H9 (cell line): ENCODE measurements at regions not wholly inside any gene's neighbourhood (a gene's known extent, or its start where the extent isn't known, plus 50 kb on each side); places are given as distances from the start of the nearest gene placed in this dataset.

Experiments used
- DNase-seq: peaks from one replicate; pipeline ENCODE4 v3.0.0-alpha.2; 2017
- H2AFZ ChIP-seq: one replicate; pipeline ENCODE4 v1.6.1; 2013; ENCODE audit warnings: mild to moderate bottlenecking, low read length, control low read depth, moderate library complexity
- H2AK5ac ChIP-seq: 2 replicates; pipeline ENCODE4 v1.6.1; 2013; ENCODE audit warnings: low read length, control low read depth, mixed read lengths; ENCODE audit not compliant: insufficient read length
- H2BK120ac ChIP-seq: one replicate; pipeline ENCODE4 v1.6.1; 2013; ENCODE audit warnings: low read depth, mild to moderate bottlenecking, low read length, control low read depth, inconsistent platforms; ENCODE audit not compliant: poor library complexity, severe bottlenecking
- H2BK12ac ChIP-seq: 2 replicates; pipeline ENCODE4 v1.6.1; 2013; ENCODE audit warnings: low read length, control low read depth, mixed read lengths, low read depth; ENCODE audit not compliant: insufficient read length
- H2BK15ac ChIP-seq: 2 replicates; pipeline ENCODE4 v1.6.1; 2013; ENCODE audit warnings: low read depth, low read length, control low read depth
- H2BK20ac ChIP-seq: one replicate; pipeline ENCODE4 v1.6.1; 2013; ENCODE audit warnings: low read depth, mild to moderate bottlenecking, low read length, control low read depth, inconsistent platforms; ENCODE audit not compliant: poor library complexity, severe bottlenecking
- H2BK5ac ChIP-seq: 2 replicates; pipeline ENCODE4 v1.6.1; 2013; ENCODE audit warnings: low read length, control low read depth, mixed read lengths; ENCODE audit not compliant: insufficient read length
- H3K14ac ChIP-seq: 2 replicates; pipeline ENCODE4 v1.6.1; 2013; ENCODE audit warnings: low read length, control low read depth; ENCODE audit not compliant: insufficient read depth
- H3K18ac ChIP-seq: 2 replicates; pipeline ENCODE4 v1.6.1; 2013; ENCODE audit warnings: low read depth, mild to moderate bottlenecking, mixed read lengths, low read length, control low read depth; ENCODE audit not compliant: insufficient read length
- H3K23ac ChIP-seq: 2 replicates; pipeline ENCODE4 v1.6.1; 2013; ENCODE audit warnings: low read length, control low read depth, mixed read lengths, low read depth; ENCODE audit not compliant: insufficient read length
- H3K23me2 ChIP-seq: 2 replicates; pipeline ENCODE4 v1.6.1; 2013; ENCODE audit warnings: low read depth, mild to moderate bottlenecking, mixed read lengths, low read length, control low read depth; ENCODE audit not compliant: insufficient read length, poor library complexity, severe bottlenecking
- H3K27ac ChIP-seq: 2 replicates; pipeline ENCODE4 v1.5.1; 2013; ENCODE audit warnings: low read length, control low read depth, mixed read lengths, low read depth; ENCODE audit not compliant: insufficient read length
- H3K27me3 ChIP-seq: 2 replicates; pipeline ENCODE4 v1.6.1; 2013; ENCODE audit warnings: low read length, control low read depth, inconsistent platforms; ENCODE audit not compliant: insufficient read depth
- H3K4ac ChIP-seq: 2 replicates; pipeline ENCODE4 v1.6.1; 2013; ENCODE audit warnings: low read depth, mild to moderate bottlenecking, control low read depth, inconsistent platforms, low read length, moderate library complexity
- H3K4me1 ChIP-seq: 2 replicates; pipeline ENCODE4 v1.6.1; 2013; ENCODE audit warnings: low read length, control low read depth, inconsistent platforms; ENCODE audit not compliant: insufficient read depth
- H3K4me2 ChIP-seq: 2 replicates; pipeline ENCODE4 v1.6.1; 2013; ENCODE audit warnings: low read length, control low read depth, mixed read lengths; ENCODE audit not compliant: insufficient read length, insufficient read depth
- H3K56ac ChIP-seq: 2 replicates; pipeline ENCODE4 v1.6.1; 2013; ENCODE audit warnings: low read depth, mild to moderate bottlenecking, mixed read lengths, low read length, control low read depth; ENCODE audit not compliant: insufficient read length
- H3K79me1 ChIP-seq: 2 replicates; pipeline ENCODE4 v1.6.1; 2013; ENCODE audit warnings: low read depth, mild to moderate bottlenecking, moderate library complexity, low read length, control low read depth, inconsistent platforms; ENCODE audit not compliant: insufficient read depth, poor library complexity, severe bottlenecking
- H3K79me2 ChIP-seq: 2 replicates; pipeline ENCODE4 v1.6.1; 2013; ENCODE audit warnings: low read length, control low read depth, inconsistent platforms; ENCODE audit not compliant: insufficient read depth
- H3K9ac ChIP-seq: 2 replicates; pipeline ENCODE4 v1.6.1; 2013; ENCODE audit warnings: low read length, control low read depth, mixed read lengths; ENCODE audit not compliant: insufficient read length; ENCODE audit errors: extremely low read depth
- H3K9me3 ChIP-seq: one replicate; pipeline ENCODE4 v1.6.1; 2013; ENCODE audit warnings: low read depth, low read length, inconsistent platforms; ENCODE audit not compliant: control insufficient read depth
- H3T11ph ChIP-seq: one replicate; pipeline ENCODE4 v1.6.1; 2013; ENCODE audit warnings: mild to moderate bottlenecking, low read length, control low read depth, inconsistent platforms
- H4K20me1 ChIP-seq: one replicate; pipeline ENCODE4 v1.6.1; 2013; ENCODE audit not compliant: control insufficient read depth, insufficient read length, insufficient read depth
- H4K5ac ChIP-seq: 2 replicates; pipeline ENCODE4 v1.6.1; 2013; ENCODE audit warnings: low read depth, mild to moderate bottlenecking, mixed read lengths, low read length, control low read depth; ENCODE audit not compliant: insufficient read length
- H4K8ac ChIP-seq: replicated peaks from 2 replicates; pipeline ENCODE4 v1.6.1; 2013; ENCODE audit warnings: low read length, control low read depth, mixed read lengths, low read depth; ENCODE audit not compliant: insufficient read length
- H4K91ac ChIP-seq: 2 replicates; pipeline ENCODE4 v1.6.1; 2013; ENCODE audit warnings: low read depth, mild to moderate bottlenecking, moderate library complexity, mixed read lengths, low read length, control low read depth; ENCODE audit not compliant: insufficient read length
- H3K27ac Mint-ChIP-seq, 3 experiments: 2 replicates in 2 of 3; 3 replicates in 1 of 3; pipeline ENCODE4 v1.8.0; 2020 to 2021; ENCODE audit warnings: mixed read lengths in 3 of 3, mild to moderate bottlenecking in 1 of 3, moderate library complexity in 1 of 3
- H3K27me3 Mint-ChIP-seq: 2 replicates; pipeline ENCODE4 v1.8.0; 2021; ENCODE audit warnings: low read depth, mild to moderate bottlenecking, moderate library complexity, mixed read lengths
- H3K36me3 Mint-ChIP-seq, 3 experiments: 2 replicates in 2 of 3; 3 replicates in 1 of 3; pipeline ENCODE4 v1.8.0; 2020 to 2021; ENCODE audit warnings: low read depth in 3 of 3, mixed read lengths in 3 of 3; ENCODE audit not compliant: insufficient read depth in 1 of 3
- H3K4me1 Mint-ChIP-seq, 2 experiments: 2 replicates each; pipeline ENCODE4 v1.8.0; 2020; ENCODE audit warnings: mixed read lengths in 2 of 2
- H3K4me3 Mint-ChIP-seq, 2 experiments: 2 replicates in 1 of 2; 3 replicates in 1 of 2; pipeline ENCODE4 v1.8.0; 2020 to 2021; ENCODE audit warnings: mild to moderate bottlenecking in 2 of 2, mixed read lengths in 2 of 2, moderate library complexity in 1 of 2
- H3K9me3 Mint-ChIP-seq, 2 experiments: 2 replicates in 1 of 2; 3 replicates in 1 of 2; pipeline ENCODE4 v1.8.0; 2020; ENCODE audit warnings: mild to moderate bottlenecking in 2 of 2, mixed read lengths in 2 of 2, moderate library complexity in 1 of 2
- WGBS: extraction: QIAGEN DNeasy Blood & Tissue Kit; methylation state at CpG from one replicate; pipeline ENCODE4 v1.1.7; 2013; ENCODE audit warnings: missing lambda C conversion rate, low lambda C conversion rate, mixed read lengths; ENCODE audit not compliant: insufficient read length; ENCODE audit errors: extremely low coverage; 5-methylcytosine and 5-hydroxymethylcytosine counted together
- TF ChIP-seq, protein P1 (sequence below): fragments of 200-600 bp; sonication (generic); conservative IDR thresholded peaks from 3 replicates; pipeline ENCODE4 v1.8.0; 2021; ENCODE audit warnings: antibody characterized with exemption, mild to moderate bottlenecking

DNA sequence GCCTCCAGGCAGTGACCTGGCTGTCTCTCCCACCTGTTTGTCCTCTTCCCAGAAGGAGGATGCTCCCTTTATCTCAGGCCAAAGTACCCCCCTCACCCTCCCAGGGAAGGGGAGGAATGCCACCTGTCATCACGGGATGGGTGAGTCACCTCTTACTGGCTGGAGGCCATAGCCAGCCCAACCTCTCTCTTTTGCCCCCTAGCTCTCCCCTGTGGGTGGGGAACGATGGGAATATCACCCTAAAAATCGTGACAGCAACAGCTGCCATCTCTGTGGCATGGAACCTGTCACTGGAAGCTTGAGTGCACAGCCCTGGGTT lies 137.5 kb upstream of the PTPN1 start:
- Histone ChIP-seq H2BK20ac (no peak overlapping the region), H3K23ac (no peak overlapping the region), H3K27ac (no peak overlapping the region), H4K20me1 (no peaks in the 10 kb centered on the region), H3K4ac (no peak overlapping the region), H4K91ac (no peak overlapping the region), H3K14ac (no peak overlapping the region), H3K9me3 (no peaks in the 10 kb centered on the region), H4K8ac (no peak overlapping the region), H4K5ac (no peak overlapping the region), H2AFZ (no peak overlapping the region), H3K79me1 (no peaks in the 10 kb centered on the region), H3K9ac (no peak overlapping the region), H3K23me2 (no peaks in the 10 kb centered on the region), H2BK5ac (no peak overlapping the region), H3K79me2 (no peaks in the 10 kb centered on the region), H2BK12ac (no peak overlapping the region), H2BK120ac (no peak overlapping the region), H3K4me1 (no peaks in the 10 kb centered on the region), H3T11ph (no peak overlapping the region), H3K27me3 (no peaks in the 10 kb centered on the region), H3K18ac (no peak overlapping the region), H3K56ac (no peak overlapping the region), H3K4me2 (no peak overlapping the region), H2AK5ac (no peak overlapping the region), H2BK15ac (no peak overlapping the region)
- WGBS, result no CpG with 5 or more reads among the region's 3 CpGs
- peaks cover 2% of the 10 kb centered on the region in 2 experiments; a peak in 2 of 4 replicates for H3K4me1 Mint-ChIP-seq
- H3K27me3 Mint-ChIP-seq, result peaks cover 9% of the 10 kb centered on the region; the same call in 1 of the 2 replicates
- no peaks in the 10 kb centered on the region for H3K36me3 Mint-ChIP-seq
- H3K27ac Mint-ChIP-seq, result no peak overlapping the region
- H3K4me3 Mint-ChIP-seq, result no peak overlapping the region
- TF ChIP-seq, protein P1, sequence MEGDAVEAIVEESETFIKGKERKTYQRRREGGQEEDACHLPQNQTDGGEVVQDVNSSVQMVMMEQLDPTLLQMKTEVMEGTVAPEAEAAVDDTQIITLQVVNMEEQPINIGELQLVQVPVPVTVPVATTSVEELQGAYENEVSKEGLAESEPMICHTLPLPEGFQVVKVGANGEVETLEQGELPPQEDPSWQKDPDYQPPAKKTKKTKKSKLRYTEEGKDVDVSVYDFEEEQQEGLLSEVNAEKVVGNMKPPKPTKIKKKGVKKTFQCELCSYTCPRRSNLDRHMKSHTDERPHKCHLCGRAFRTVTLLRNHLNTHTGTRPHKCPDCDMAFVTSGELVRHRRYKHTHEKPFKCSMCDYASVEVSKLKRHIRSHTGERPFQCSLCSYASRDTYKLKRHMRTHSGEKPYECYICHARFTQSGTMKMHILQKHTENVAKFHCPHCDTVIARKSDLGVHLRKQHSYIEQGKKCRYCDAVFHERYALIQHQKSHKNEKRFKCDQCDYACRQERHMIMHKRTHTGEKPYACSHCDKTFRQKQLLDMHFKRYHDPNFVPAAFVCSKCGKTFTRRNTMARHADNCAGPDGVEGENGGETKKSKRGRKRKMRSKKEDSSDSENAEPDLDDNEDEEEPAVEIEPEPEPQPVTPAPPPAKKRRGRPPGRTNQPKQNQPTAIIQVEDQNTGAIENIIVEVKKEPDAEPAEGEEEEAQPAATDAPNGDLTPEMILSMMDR, result no peak
- no peaks in the 10 kb centered on the region for H3K9me3 Mint-ChIP-seq
- DNase-seq, result no peak
